Progenitor cell of endocrine pancreas (in vitro differentiated cells): ENCODE measurements at regions not wholly inside any gene's neighbourhood (a gene's known extent, or its start where the extent isn't known, plus 50 kb on each side); places are given as distances from the start of the nearest gene placed in this dataset.

ENCODE experiments used
- DNase-seq: peaks from one replicate; pipeline ENCODE4 v3.0.0; 2021; ENCODE audit warnings: low spot score; ENCODE audit not compliant: unreplicated experiment
- H3K27ac Mint-ChIP-seq: 2 replicates; pipeline ENCODE4 v1.8.0; 2021; ENCODE audit warnings: mild to moderate bottlenecking, moderate library complexity, mixed read lengths
- H3K27me3 Mint-ChIP-seq: 2 replicates; pipeline ENCODE4 v1.8.0; 2021; ENCODE audit warnings: mixed read lengths
- H3K36me3 Mint-ChIP-seq: 2 replicates; pipeline ENCODE4 v1.8.0; 2022; ENCODE audit warnings: mixed read lengths; ENCODE audit not compliant: insufficient read depth
- H3K4me1 Mint-ChIP-seq: 2 replicates; pipeline ENCODE4 v1.8.0; 2021; ENCODE audit warnings: low read depth, mixed read lengths
- H3K4me3 Mint-ChIP-seq: 2 replicates; pipeline ENCODE4 v1.8.0; 2021; ENCODE audit warnings: low read depth, mild to moderate bottlenecking, moderate library complexity, mixed read lengths
- H3K9me3 Mint-ChIP-seq: 2 replicates; pipeline ENCODE4 v1.8.0; 2021; ENCODE audit warnings: low read depth, mixed read lengths
- TF ChIP-seq, protein P1 (sequence below): fragments of 200-600 bp; sonication (generic); IDR thresholded peaks from one replicate; pipeline ENCODE4 v1.5.0; 2021; ENCODE audit warnings: antibody characterized with exemption, mild to moderate bottlenecking; ENCODE audit not compliant: unreplicated experiment

DNA sequence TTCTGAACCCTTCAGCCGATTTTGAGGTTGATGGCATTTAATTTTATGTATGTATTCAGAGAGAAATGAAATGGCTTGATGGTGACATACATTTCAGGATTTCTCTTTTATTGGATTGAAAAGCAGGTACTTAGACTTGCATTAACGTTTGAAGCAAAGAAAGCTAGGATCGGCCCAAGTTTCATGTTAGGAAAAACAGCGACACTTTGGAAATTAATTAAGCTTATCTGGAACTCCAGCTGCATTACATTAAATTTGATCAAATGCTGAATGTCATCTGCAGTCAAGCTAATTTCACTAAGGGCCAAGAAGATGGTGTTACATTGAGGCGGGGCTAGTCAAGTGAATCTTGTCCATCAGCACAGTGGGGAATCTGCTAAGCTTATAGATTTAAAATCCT is 441.8 kb downstream of the IRS1 start:
- no peaks in the 10 kb centered on the region for H3K36me3 Mint-ChIP-seq
- no peak overlapping the region for H3K4me3 Mint-ChIP-seq
- H3K27ac Mint-ChIP-seq = no peak overlapping the region
- H3K9me3 Mint-ChIP-seq = peaks cover 3% of the 10 kb centered on the region
- DNase-seq = no peak
- H3K27me3 Mint-ChIP-seq = no peaks in the 10 kb centered on the region
- no peaks in the 10 kb centered on the region for H3K4me1 Mint-ChIP-seq
- TF ChIP-seq, protein P1, sequence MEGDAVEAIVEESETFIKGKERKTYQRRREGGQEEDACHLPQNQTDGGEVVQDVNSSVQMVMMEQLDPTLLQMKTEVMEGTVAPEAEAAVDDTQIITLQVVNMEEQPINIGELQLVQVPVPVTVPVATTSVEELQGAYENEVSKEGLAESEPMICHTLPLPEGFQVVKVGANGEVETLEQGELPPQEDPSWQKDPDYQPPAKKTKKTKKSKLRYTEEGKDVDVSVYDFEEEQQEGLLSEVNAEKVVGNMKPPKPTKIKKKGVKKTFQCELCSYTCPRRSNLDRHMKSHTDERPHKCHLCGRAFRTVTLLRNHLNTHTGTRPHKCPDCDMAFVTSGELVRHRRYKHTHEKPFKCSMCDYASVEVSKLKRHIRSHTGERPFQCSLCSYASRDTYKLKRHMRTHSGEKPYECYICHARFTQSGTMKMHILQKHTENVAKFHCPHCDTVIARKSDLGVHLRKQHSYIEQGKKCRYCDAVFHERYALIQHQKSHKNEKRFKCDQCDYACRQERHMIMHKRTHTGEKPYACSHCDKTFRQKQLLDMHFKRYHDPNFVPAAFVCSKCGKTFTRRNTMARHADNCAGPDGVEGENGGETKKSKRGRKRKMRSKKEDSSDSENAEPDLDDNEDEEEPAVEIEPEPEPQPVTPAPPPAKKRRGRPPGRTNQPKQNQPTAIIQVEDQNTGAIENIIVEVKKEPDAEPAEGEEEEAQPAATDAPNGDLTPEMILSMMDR = no peak

DNA sequence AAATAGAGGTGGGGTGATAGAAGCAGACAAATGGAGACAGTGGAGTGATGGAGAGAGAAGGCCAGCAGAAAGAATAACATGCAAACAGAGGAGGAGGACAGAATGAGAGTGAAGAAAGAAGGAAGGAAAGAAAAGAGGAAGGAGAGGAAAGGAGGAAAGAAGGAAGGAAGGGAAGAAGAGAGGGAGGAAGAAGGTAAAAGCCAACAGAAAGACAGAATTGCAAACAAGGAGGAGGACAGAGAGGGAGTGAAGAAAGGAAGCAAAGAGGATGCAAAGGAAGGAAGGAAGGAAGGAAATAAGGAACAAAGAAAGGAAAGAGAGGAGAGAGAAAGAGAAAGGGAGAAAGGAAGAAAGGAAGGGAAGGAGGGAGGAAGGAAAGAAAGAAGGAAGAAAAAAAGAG is 444.0 kb downstream of the IRS1 start:
- TF ChIP-seq, protein P1 = no peak

DNA sequence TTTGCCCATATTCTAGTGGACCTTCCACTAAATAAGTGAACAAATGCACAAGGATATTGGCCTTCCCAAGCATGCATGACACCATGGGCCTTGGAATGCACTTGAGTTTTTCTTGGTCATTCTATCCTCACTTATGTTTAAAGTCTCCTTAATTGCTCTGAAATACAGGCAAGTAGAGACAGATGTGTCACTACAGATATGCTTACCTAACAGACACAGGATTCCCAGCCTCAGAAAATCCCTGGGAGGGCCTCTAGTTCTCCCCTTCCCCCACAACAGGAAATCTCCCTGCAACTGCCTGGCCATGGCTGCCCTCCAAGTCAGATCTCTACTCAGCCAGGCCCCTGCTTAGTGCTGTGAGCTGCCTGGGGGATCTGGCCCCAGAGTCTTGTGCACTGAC is 445.2 kb downstream of the IRS1 start:
- H3K27me3 Mint-ChIP-seq = no peaks in the 10 kb centered on the region
- no peak overlapping the region for H3K4me3 Mint-ChIP-seq
- no peaks in the 10 kb centered on the region for H3K9me3 Mint-ChIP-seq
- TF ChIP-seq, protein P1 = no peak
- H3K4me1 Mint-ChIP-seq = no peaks in the 10 kb centered on the region
- no peaks in the 10 kb centered on the region for H3K36me3 Mint-ChIP-seq
- no peak for DNase-seq
- no peak overlapping the region for H3K27ac Mint-ChIP-seq

More for the DNA sequence above, 444.0 kb downstream of the IRS1 start:
- H3K4me1 Mint-ChIP-seq = no peaks in the 10 kb centered on the region
- no peak for DNase-seq
- no peaks in the 10 kb centered on the region for H3K27me3 Mint-ChIP-seq
- no peak overlapping the region for H3K27ac Mint-ChIP-seq
- no peak overlapping the region for H3K4me3 Mint-ChIP-seq
- no peaks in the 10 kb centered on the region for H3K9me3 Mint-ChIP-seq
- no peaks in the 10 kb centered on the region for H3K36me3 Mint-ChIP-seq

DNA sequence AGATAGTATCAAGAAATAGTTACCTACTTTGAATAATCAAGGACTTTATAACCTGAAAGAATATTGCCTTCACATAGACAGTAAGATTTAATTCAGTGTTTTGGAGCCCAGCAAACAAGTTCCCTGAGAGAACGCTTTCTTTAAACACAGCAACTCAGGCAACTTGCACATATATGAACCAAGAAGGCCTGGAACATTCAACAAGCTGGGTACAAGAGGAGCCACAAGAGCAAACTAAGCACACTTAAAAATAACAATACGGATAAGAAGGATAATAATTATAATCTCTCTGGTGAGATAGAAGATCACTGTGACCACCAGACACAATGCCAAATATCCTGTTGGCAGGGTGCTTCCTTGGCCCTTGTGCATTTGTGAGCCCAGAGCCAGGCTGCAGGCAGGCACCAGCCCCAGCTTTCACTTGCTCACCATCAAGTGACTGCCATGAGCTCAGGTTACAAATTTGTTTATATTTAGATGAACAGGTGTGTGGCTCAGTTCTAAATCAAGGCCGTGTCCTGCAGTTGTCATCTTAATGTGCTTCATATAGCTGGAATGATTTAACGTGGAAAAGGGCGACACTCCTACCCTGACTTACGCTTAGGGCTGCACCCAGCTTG is 446.6 kb downstream of the IRS1 start:
- Mint-ChIP-seq H3K27me3 (no peaks in the 10 kb centered on the region), H3K36me3 (no peaks in the 10 kb centered on the region), H3K9me3 (no peaks in the 10 kb centered on the region), H3K4me1 (no peaks in the 10 kb centered on the region), H3K4me3 (no peak overlapping the region), H3K27ac (no peak overlapping the region)
- no peak for DNase-seq
- TF ChIP-seq, protein P1 = no peak

DNA sequence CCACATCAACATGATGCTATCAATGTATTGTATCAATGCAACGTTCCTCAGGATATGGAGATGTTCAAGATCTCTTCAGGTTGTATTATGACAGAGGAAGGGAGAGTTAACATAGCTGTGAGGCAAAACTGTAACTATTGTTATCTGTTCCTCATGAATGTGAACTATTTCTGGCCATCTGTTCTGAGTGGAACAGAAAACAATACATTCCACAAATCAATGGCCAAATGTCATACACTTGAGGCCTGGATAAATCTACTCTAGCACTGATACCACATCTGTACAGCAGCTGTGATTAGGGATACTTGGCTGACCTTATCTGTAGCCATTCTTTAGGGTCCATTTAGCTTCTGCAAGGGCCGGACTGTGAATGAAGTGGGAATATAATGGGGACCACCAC is 447.9 kb downstream of the IRS1 start:
- Mint-ChIP-seq H3K27ac (no peak overlapping the region), H3K4me3 (no peak overlapping the region), H3K27me3 (no peaks in the 10 kb centered on the region), H3K4me1 (no peaks in the 10 kb centered on the region), H3K9me3 (no peaks in the 10 kb centered on the region), H3K36me3 (no peaks in the 10 kb centered on the region)
- DNase-seq = no peak
- TF ChIP-seq, protein P1 = no peak
